ENCODE measurements at regions not wholly inside any gene's neighbourhood (a gene's known extent, or its start where the extent isn't known, plus 50 kb on each side); places are given as distances from the start of the nearest gene placed in this dataset.

- Histone ChIP-seq H2AK5ac (ENCODE audit: low read depth, low read length) (no peak overlapping the region), H3K4ac (ENCODE audit: low read length) (no peak overlapping the region), H3K9ac (ENCODE audit: low read depth, low read length, poor library complexity) (no peak overlapping the region), H3K79me1 (ENCODE audit: low read depth, low read length) (no peaks in the 10 kb centered on the region), H2BK120ac (ENCODE audit: low read depth, low read length) (no peak overlapping the region), H3K9me3 (replicated peaks in 1 of 2; ENCODE audit: control insufficient read depth in 2 of 2, insufficient read depth in 1 of 2, low read depth in 1 of 2, low read length in 2 of 2) (no peaks in the 10 kb centered on the region), H3K4me1 (ENCODE audit: control insufficient read depth in 2 of 2, insufficient read depth in 1 of 2, low read depth in 1 of 2, low read length in 2 of 2) (peaks cover 0 to 2% of the 10 kb centered on the region in 2 donors), H3K4me2 (ENCODE audit: insufficient read depth, low read length, poor library complexity, severe bottlenecking) (no peak overlapping the region), H4K8ac (ENCODE audit: low read depth, low read length) (no peak overlapping the region), H3K23ac (ENCODE audit: low read depth, low read length, poor library complexity) (no peak overlapping the region), H3K18ac (ENCODE audit: low read length) (no peak overlapping the region), H3K36me3 (replicated peaks in 1 of 2; ENCODE audit: control insufficient read depth in 2 of 2, insufficient read depth in 2 of 2, low read length in 2 of 2) (no peaks in the 10 kb centered on the region), H3K4me3 (ENCODE audit: low read length in 2 of 2) (no peak overlapping the region), H3K14ac (ENCODE audit: low read length) (no peak overlapping the region), H2BK5ac (ENCODE audit: low read length) (no peak overlapping the region), H3K27ac (replicated peaks; ENCODE audit: low read length) (no peak overlapping the region), H2AFZ (ENCODE audit: low read length) (no peak overlapping the region), H2BK12ac (ENCODE audit: low read length) (no peak overlapping the region), H3K27me3 (ENCODE audit: control insufficient read depth in 3 of 3, insufficient read depth in 3 of 3, low read depth in 1 of 3, low read length in 3 of 3) (peaks cover 0 to 4% (median 0%) of the 10 kb centered on the region in 3 experiments), H4K91ac (ENCODE audit: low read depth, low read length, poor library complexity) (no peak overlapping the region), H2BK15ac (ENCODE audit: low read length) (no peak overlapping the region)
- no peak for DNase-seq (ENCODE audit: low spot score)
- WGBS, 2 donors (ENCODE audit: extremely low coverage in 2 of 2, insufficient read length in 2 of 2, insufficient replicate concordance in 1 of 2), result no CpG with 5 or more reads among the region's 11 CpGs
These were observed 189.6 kb upstream of the NBEA start for GRCh38 chr13:34752283-34752960.

- H2AFZ ChIP-seq (ENCODE audit: low read length), result no peak overlapping the region
- H3K27ac ChIP-seq (replicated peaks; ENCODE audit: low read length), result no peak overlapping the region
- H4K91ac ChIP-seq (ENCODE audit: low read depth, low read length, poor library complexity), result no peak overlapping the region
- no peak overlapping the region for H3K4ac ChIP-seq (ENCODE audit: low read length)
- H2AK5ac ChIP-seq (ENCODE audit: low read depth, low read length), result no peak overlapping the region
- no CpG with 5 or more reads among the region's 3 CpGs for WGBS, 2 donors (ENCODE audit: extremely low coverage in 2 of 2, insufficient read length in 2 of 2, insufficient replicate concordance in 1 of 2)
- no peak overlapping the region for H3K23ac ChIP-seq (ENCODE audit: low read depth, low read length, poor library complexity)
- no peak overlapping the region for H4K8ac ChIP-seq (ENCODE audit: low read depth, low read length)
- no peak overlapping the region for H3K14ac ChIP-seq (ENCODE audit: low read length)
- no peaks in the 10 kb centered on the region for H3K4me1 ChIP-seq (ENCODE audit: control insufficient read depth in 2 of 2, insufficient read depth in 1 of 2, low read depth in 1 of 2, low read length in 2 of 2)
- H3K18ac ChIP-seq (ENCODE audit: low read length), result no peak overlapping the region
- H3K4me2 ChIP-seq (ENCODE audit: insufficient read depth, low read length, poor library complexity, severe bottlenecking), result no peak overlapping the region
- no peaks in the 10 kb centered on the region for H3K36me3 ChIP-seq (replicated peaks in 1 of 2; ENCODE audit: control insufficient read depth in 2 of 2, insufficient read depth in 2 of 2, low read length in 2 of 2)
- no peaks in the 10 kb centered on the region for H3K9me3 ChIP-seq (replicated peaks in 1 of 2; ENCODE audit: control insufficient read depth in 2 of 2, insufficient read depth in 1 of 2, low read depth in 1 of 2, low read length in 2 of 2)
- H2BK12ac ChIP-seq (ENCODE audit: low read length), result no peak overlapping the region
- no peak overlapping the region for H3K9ac ChIP-seq (ENCODE audit: low read depth, low read length, poor library complexity)
- H3K4me3 ChIP-seq (ENCODE audit: low read length in 2 of 2), result no peak overlapping the region
- H3K27me3 ChIP-seq (ENCODE audit: control insufficient read depth in 3 of 3, insufficient read depth in 3 of 3, low read depth in 1 of 3, low read length in 3 of 3), result peaks cover 0 to 2% (median 0%) of the 10 kb centered on the region in 3 experiments
- no peaks in the 10 kb centered on the region for H3K79me1 ChIP-seq (ENCODE audit: low read depth, low read length)
- no peak overlapping the region for H2BK120ac ChIP-seq (ENCODE audit: low read depth, low read length)
- no peak for DNase-seq (ENCODE audit: low spot score)
- no peak overlapping the region for H2BK15ac ChIP-seq (ENCODE audit: low read length)
- no peak overlapping the region for H2BK5ac ChIP-seq (ENCODE audit: low read length)
These were observed 185.9 kb upstream of the NBEA start for GRCh38 chr13:34756136-34756535.

- Histone ChIP-seq H3K27ac (replicated peaks; ENCODE audit: low read length) (no peak overlapping the region), H3K18ac (ENCODE audit: low read length) (no peak overlapping the region), H2AFZ (ENCODE audit: low read length) (no peak overlapping the region), H3K4me1 (ENCODE audit: control insufficient read depth in 2 of 2, insufficient read depth in 1 of 2, low read depth in 1 of 2, low read length in 2 of 2) (no peaks in the 10 kb centered on the region), H2BK12ac (ENCODE audit: low read length) (no peak overlapping the region), H4K91ac (ENCODE audit: low read depth, low read length, poor library complexity) (no peak overlapping the region), H3K23ac (ENCODE audit: low read depth, low read length, poor library complexity) (no peak overlapping the region), H3K4me3 (ENCODE audit: low read length in 2 of 2) (no peak overlapping the region), H3K9me3 (replicated peaks in 1 of 2; ENCODE audit: control insufficient read depth in 2 of 2, insufficient read depth in 1 of 2, low read depth in 1 of 2, low read length in 2 of 2) (no peaks in the 10 kb centered on the region), H3K14ac (ENCODE audit: low read length) (no peak overlapping the region), H2BK120ac (ENCODE audit: low read depth, low read length) (no peak overlapping the region), H2BK5ac (ENCODE audit: low read length) (no peak overlapping the region), H3K4me2 (ENCODE audit: insufficient read depth, low read length, poor library complexity, severe bottlenecking) (no peak overlapping the region), H3K79me1 (ENCODE audit: low read depth, low read length) (no peaks in the 10 kb centered on the region), H4K8ac (ENCODE audit: low read depth, low read length) (no peak overlapping the region), H3K36me3 (replicated peaks in 1 of 2; ENCODE audit: control insufficient read depth in 2 of 2, insufficient read depth in 2 of 2, low read length in 2 of 2) (no peaks in the 10 kb centered on the region), H2AK5ac (ENCODE audit: low read depth, low read length) (no peak overlapping the region), H3K4ac (ENCODE audit: low read length) (no peak overlapping the region), H3K27me3 (ENCODE audit: control insufficient read depth in 3 of 3, insufficient read depth in 3 of 3, low read depth in 1 of 3, low read length in 3 of 3) (no peaks in the 10 kb centered on the region), H3K9ac (ENCODE audit: low read depth, low read length, poor library complexity) (no peak overlapping the region), H2BK15ac (ENCODE audit: low read length) (no peak overlapping the region)
- WGBS, 2 donors (ENCODE audit: extremely low coverage in 2 of 2, insufficient read length in 2 of 2, insufficient replicate concordance in 1 of 2), result no CpG with 5 or more reads among the region's 2 CpGs
- no peak for DNase-seq (ENCODE audit: low spot score)
These were observed 185.5 kb upstream of the NBEA start for GRCh38 chr13:34756572-34756971.

- Histone ChIP-seq H4K8ac (ENCODE audit: low read depth, low read length) (no peak overlapping the region), H2BK120ac (ENCODE audit: low read depth, low read length) (no peak overlapping the region), H2BK15ac (ENCODE audit: low read length) (no peak overlapping the region), H2BK12ac (ENCODE audit: low read length) (no peak overlapping the region), H3K27me3 (ENCODE audit: control insufficient read depth in 3 of 3, insufficient read depth in 3 of 3, low read depth in 1 of 3, low read length in 3 of 3) (no peaks in the 10 kb centered on the region), H3K14ac (ENCODE audit: low read length) (no peak overlapping the region), H3K9ac (ENCODE audit: low read depth, low read length, poor library complexity) (no peak overlapping the region), H3K4me2 (ENCODE audit: insufficient read depth, low read length, poor library complexity, severe bottlenecking) (no peak overlapping the region), H2BK5ac (ENCODE audit: low read length) (no peak overlapping the region), H2AFZ (ENCODE audit: low read length) (no peak overlapping the region), H3K36me3 (replicated peaks in 1 of 2; ENCODE audit: control insufficient read depth in 2 of 2, insufficient read depth in 2 of 2, low read length in 2 of 2) (no peaks in the 10 kb centered on the region), H4K91ac (ENCODE audit: low read depth, low read length, poor library complexity) (no peak overlapping the region), H3K18ac (ENCODE audit: low read length) (no peak overlapping the region), H3K4me1 (ENCODE audit: control insufficient read depth in 2 of 2, insufficient read depth in 1 of 2, low read depth in 1 of 2, low read length in 2 of 2) (no peaks in the 10 kb centered on the region), H3K79me1 (ENCODE audit: low read depth, low read length) (no peaks in the 10 kb centered on the region), H3K4me3 (ENCODE audit: low read length in 2 of 2) (no peak overlapping the region), H3K23ac (ENCODE audit: low read depth, low read length, poor library complexity) (no peak overlapping the region), H3K4ac (ENCODE audit: low read length) (no peak overlapping the region), H3K9me3 (replicated peaks in 1 of 2; ENCODE audit: control insufficient read depth in 2 of 2, insufficient read depth in 1 of 2, low read depth in 1 of 2, low read length in 2 of 2) (no peaks in the 10 kb centered on the region), H2AK5ac (ENCODE audit: low read depth, low read length) (no peak overlapping the region), H3K27ac (replicated peaks; ENCODE audit: low read length) (no peak overlapping the region)
- no CpG with 5 or more reads among the region's 2 CpGs for WGBS, 2 donors (ENCODE audit: extremely low coverage in 2 of 2, insufficient read length in 2 of 2, insufficient replicate concordance in 1 of 2)
- DNase-seq (ENCODE audit: low spot score), result no peak
These were observed 184.6 kb upstream of the NBEA start for GRCh38 chr13:34757441-34757840.

Measured in neuronal stem cell (in vitro differentiated cells).